Neuronal stem cell (in vitro differentiated cells): ENCODE measurements at regions not wholly inside any gene's neighbourhood (a gene's known extent, or its start where the extent isn't known, plus 50 kb on each side); places are given as distances from the start of the nearest gene placed in this dataset.

Source experiments
- DNase-seq: peaks from one replicate; pipeline ENCODE4 v3.0.0-alpha.2; 2013; ENCODE audit warnings: low spot score
- H2AFZ ChIP-seq: one replicate; pipeline ENCODE4 v1.6.1; 2013; ENCODE audit warnings: mild to moderate bottlenecking, low read length, inconsistent platforms
- H2AK5ac ChIP-seq: 2 replicates; pipeline ENCODE4 v1.6.1; 2013; ENCODE audit warnings: low read depth, mild to moderate bottlenecking, inconsistent platforms, low read length, moderate library complexity, mixed read lengths
- H2BK120ac ChIP-seq: 2 replicates; pipeline ENCODE4 v1.6.1; 2013; ENCODE audit warnings: low read depth, mild to moderate bottlenecking, inconsistent platforms, low read length, moderate library complexity, mixed read lengths
- H2BK12ac ChIP-seq: one replicate; pipeline ENCODE4 v1.6.1; 2013; ENCODE audit warnings: low read length, inconsistent platforms
- H2BK15ac ChIP-seq: 2 replicates; pipeline ENCODE4 v1.6.1; 2013; ENCODE audit warnings: mild to moderate bottlenecking, low read length, inconsistent platforms, mixed read lengths
- H2BK5ac ChIP-seq: one replicate; pipeline ENCODE4 v1.6.1; 2013; ENCODE audit warnings: inconsistent platforms, mild to moderate bottlenecking, low read length, moderate library complexity
- H3K14ac ChIP-seq: one replicate; pipeline ENCODE4 v1.6.1; 2013; ENCODE audit warnings: low read length, inconsistent platforms
- H3K18ac ChIP-seq: 2 replicates; pipeline ENCODE4 v1.6.1; 2013; ENCODE audit warnings: low read length, inconsistent platforms
- H3K23ac ChIP-seq: 2 replicates; pipeline ENCODE4 v1.6.1; 2013; ENCODE audit warnings: low read depth, mild to moderate bottlenecking, mixed read lengths, low read length, inconsistent platforms; ENCODE audit not compliant: poor library complexity
- H3K27ac ChIP-seq: replicated peaks from 3 replicates; pipeline ENCODE4 v1.5.1; 2013; ENCODE audit warnings: low read length, inconsistent platforms
- H3K27me3 ChIP-seq, 3 experiments: 2 replicates each; pipeline ENCODE4 v1.6.1; 2013; ENCODE audit warnings: low read length in 3 of 3, mild to moderate bottlenecking in 2 of 3, inconsistent platforms in 1 of 3, low read depth in 1 of 3, mixed read lengths in 1 of 3, moderate library complexity in 1 of 3; ENCODE audit not compliant: control insufficient read depth in 3 of 3, insufficient read depth in 3 of 3
- H3K36me3 ChIP-seq, 2 donors: replicated peaks in 1 of 2; 2 replicates each; pipeline ENCODE4 v1.6.1; 2013; ENCODE audit warnings: low read length in 2 of 2; ENCODE audit not compliant: control insufficient read depth in 2 of 2, insufficient read depth in 2 of 2
- H3K4ac ChIP-seq: 2 replicates; pipeline ENCODE4 v1.6.1; 2013; ENCODE audit warnings: inconsistent platforms, mild to moderate bottlenecking, low read length, moderate library complexity
- H3K4me1 ChIP-seq, 2 donors: 1 replicate in 1 of 2; 2 replicates in 1 of 2; pipeline ENCODE4 v1.6.1; 2013; ENCODE audit warnings: low read length in 2 of 2, low read depth in 1 of 2; ENCODE audit not compliant: control insufficient read depth in 2 of 2, insufficient read depth in 1 of 2
- H3K4me2 ChIP-seq: one replicate; pipeline ENCODE4 v1.6.1; 2013; ENCODE audit warnings: mild to moderate bottlenecking, low read length, inconsistent platforms; ENCODE audit not compliant: insufficient read depth, poor library complexity, severe bottlenecking
- H3K4me3 ChIP-seq, 2 donors: 2 replicates each; pipeline ENCODE4 v1.5.1; 2013; ENCODE audit warnings: low read length in 2 of 2, mild to moderate bottlenecking in 2 of 2, inconsistent platforms in 1 of 2, moderate library complexity in 1 of 2
- H3K79me1 ChIP-seq: one replicate; pipeline ENCODE4 v1.6.1; 2013; ENCODE audit warnings: low read depth, mild to moderate bottlenecking, inconsistent platforms, low read length, moderate library complexity
- H3K9ac ChIP-seq: one replicate; pipeline ENCODE4 v1.6.1; 2013; ENCODE audit warnings: mild to moderate bottlenecking, low read depth, low read length, inconsistent platforms; ENCODE audit not compliant: poor library complexity
- H3K9me3 ChIP-seq, 2 donors: replicated peaks in 1 of 2; 2 replicates each; pipeline versions ENCODE3 to v1.6.1; 2013; ENCODE audit warnings: low read length in 2 of 2, mild to moderate bottlenecking in 2 of 2, inconsistent platforms in 1 of 2, low read depth in 1 of 2, mixed read lengths in 1 of 2, moderate library complexity in 1 of 2; ENCODE audit not compliant: control insufficient read depth in 2 of 2, insufficient read depth in 1 of 2
- H4K8ac ChIP-seq: one replicate; pipeline ENCODE4 v1.6.1; 2013; ENCODE audit warnings: low read depth, mild to moderate bottlenecking, inconsistent platforms, low read length, moderate library complexity
- H4K91ac ChIP-seq: one replicate; pipeline ENCODE4 v1.6.1; 2013; ENCODE audit warnings: low read length, low read depth, mild to moderate bottlenecking, inconsistent platforms; ENCODE audit not compliant: poor library complexity
- WGBS, 2 donors: extraction: QIAGEN DNeasy Blood & Tissue Kit; methylation state at CpG; one replicate each; pipeline ENCODE4 v1.1.7; 2013; ENCODE audit warnings: missing lambda C conversion rate in 2 of 2, mixed read lengths in 1 of 2; ENCODE audit not compliant: insufficient read length in 2 of 2, insufficient replicate concordance in 1 of 2; ENCODE audit errors: extremely low coverage in 2 of 2; 5-methylcytosine and 5-hydroxymethylcytosine counted together

DNA sequence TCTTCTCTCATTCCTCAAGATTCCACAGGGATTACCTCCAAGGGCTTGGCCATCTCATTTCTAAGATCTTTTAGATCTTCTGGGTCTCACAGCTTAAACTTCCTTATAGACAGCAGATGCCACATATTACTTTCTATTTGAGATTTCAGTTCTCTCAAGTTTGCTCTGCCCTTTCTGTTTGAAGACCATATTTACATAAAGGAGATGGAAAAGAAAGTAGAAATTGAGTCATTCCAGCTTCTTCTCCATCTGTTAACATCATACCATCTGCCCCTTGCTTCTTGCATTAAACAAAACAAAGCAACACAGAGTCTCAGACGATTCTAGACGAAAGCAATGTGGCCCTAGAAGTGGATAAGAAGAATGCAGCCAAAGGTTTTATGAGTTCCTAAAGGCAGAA is 203.4 kb downstream of the TTLL2 start:
- H3K23ac ChIP-seq: no peak overlapping the region
- no peaks in the 10 kb centered on the region for H3K79me1 ChIP-seq
- peaks cover 0 to 12% of the 10 kb centered on the region in 2 donors for H3K4me1 ChIP-seq
- no peak overlapping the region for H3K4me3 ChIP-seq
- H2BK15ac ChIP-seq: no peak overlapping the region
- no peak overlapping the region for H3K4me2 ChIP-seq
- no peak overlapping the region for H2BK5ac ChIP-seq
- peaks cover 0 to 2% of the 10 kb centered on the region in 2 donors for H3K9me3 ChIP-seq
- peaks cover 0 to 1% of the 10 kb centered on the region in 2 donors for H3K36me3 ChIP-seq
- whole genome bisulfite sequencing, 2 donors: no CpG with 5 or more reads among the region's 2 CpGs
- H4K8ac ChIP-seq: no peak overlapping the region
- H3K27me3 ChIP-seq: no peaks in the 10 kb centered on the region
- no peak overlapping the region for H3K18ac ChIP-seq
- H2BK120ac ChIP-seq: no peak overlapping the region
- no peak overlapping the region for H3K9ac ChIP-seq
- H2AK5ac ChIP-seq: no peak overlapping the region
- H3K27ac ChIP-seq: no peak overlapping the region
- no peak overlapping the region for H2AFZ ChIP-seq
- H4K91ac ChIP-seq: no peak overlapping the region
- H2BK12ac ChIP-seq: no peak overlapping the region
- no peak overlapping the region for H3K14ac ChIP-seq
- no peak for DNase-seq
- no peak overlapping the region for H3K4ac ChIP-seq

DNA sequence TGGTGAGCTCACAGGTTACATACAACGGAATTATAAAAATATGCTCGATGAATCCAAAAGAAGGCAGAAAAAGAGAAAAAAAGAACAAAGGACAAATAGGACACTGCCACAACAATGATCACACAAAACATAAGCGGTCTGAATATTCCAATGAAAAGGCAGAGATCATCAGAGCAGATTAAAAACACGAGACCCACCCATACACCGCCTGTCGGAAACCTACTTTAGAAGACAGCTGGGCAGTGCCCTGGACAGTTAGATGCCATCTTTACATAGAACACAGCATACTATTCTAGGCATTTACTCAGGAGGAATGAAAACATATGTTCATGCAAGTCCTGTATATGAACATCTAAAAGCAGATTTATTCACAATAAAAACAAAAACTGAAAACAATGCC is 204.1 kb downstream of the TTLL2 start:
- Histone ChIP-seq H2BK5ac (no peak overlapping the region), H3K27ac (no peak overlapping the region), H2BK12ac (no peak overlapping the region), H3K9me3 (peaks cover 0 to 2% of the 10 kb centered on the region in 2 donors), H3K4me3 (no peak overlapping the region), H3K36me3 (peaks cover 0 to 1% of the 10 kb centered on the region in 2 donors), H2AK5ac (no peak overlapping the region), H3K18ac (no peak overlapping the region), H2BK120ac (no peak overlapping the region), H3K27me3 (no peaks in the 10 kb centered on the region), H3K14ac (no peak overlapping the region), H3K23ac (no peak overlapping the region), H2AFZ (no peak overlapping the region), H4K91ac (no peak overlapping the region), H3K9ac (no peak overlapping the region), H3K4ac (no peak overlapping the region), H2BK15ac (peak overlapping the region; percentile 32), H3K4me2 (no peak overlapping the region), H3K79me1 (no peaks in the 10 kb centered on the region), H4K8ac (no peak overlapping the region), H3K4me1 (peaks cover 0 to 12% of the 10 kb centered on the region in 2 donors)
- WGBS, 2 donors: no CpG with 5 or more reads among the region's 6 CpGs
- DNase-seq: no peak

DNA sequence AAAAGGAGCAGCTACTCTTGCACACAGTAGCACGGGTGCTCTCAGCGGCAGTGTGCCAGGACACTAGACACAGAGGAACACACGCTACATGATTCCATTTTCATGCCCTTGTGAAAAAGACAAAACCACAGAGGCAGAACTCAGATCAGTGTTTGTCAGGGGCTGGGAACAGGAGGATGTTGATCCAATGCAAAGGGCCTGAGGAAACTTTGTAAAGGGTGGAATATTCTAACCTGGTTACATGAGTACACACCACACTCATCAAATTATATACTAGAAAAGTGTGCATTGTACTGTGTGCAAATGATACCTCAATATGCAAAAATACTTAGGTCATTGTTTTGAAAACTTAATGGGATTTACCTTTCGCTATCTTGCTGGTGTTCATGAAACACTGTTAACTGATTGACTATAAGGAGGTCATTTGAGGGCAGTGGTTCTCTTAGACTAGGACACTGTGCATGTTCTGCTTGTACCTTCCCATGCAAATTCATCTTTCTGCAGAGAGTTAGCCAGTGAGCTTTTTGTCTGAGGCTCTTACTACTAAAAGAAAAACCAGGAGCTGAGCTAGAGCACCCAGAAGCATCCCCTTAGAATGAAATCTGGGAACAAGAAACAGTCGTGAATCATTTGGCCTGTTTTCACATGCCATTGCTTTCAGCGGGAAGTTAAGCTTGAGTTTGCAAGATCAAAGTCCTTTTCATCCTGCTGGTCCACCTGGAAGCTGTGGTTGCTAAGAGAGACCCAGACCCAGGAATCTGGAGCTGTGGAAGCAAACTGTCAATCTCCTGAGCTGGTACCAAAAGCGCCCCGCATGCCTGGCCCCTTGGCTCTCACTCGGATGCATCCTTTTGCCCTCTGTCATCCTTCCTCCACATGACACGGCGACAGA is 204.8 kb downstream of the TTLL2 start:
- H4K91ac ChIP-seq: no peak overlapping the region
- H3K27me3 ChIP-seq: no peaks in the 10 kb centered on the region
- no peak overlapping the region for H4K8ac ChIP-seq
- H3K4me3 ChIP-seq: no peak overlapping the region
- no peak overlapping the region for H3K4ac ChIP-seq
- no peak overlapping the region for H3K4me2 ChIP-seq
- WGBS, 2 donors: no CpG with 5 or more reads among the region's 11 CpGs
- DNase-seq: no peak
- no peak overlapping the region for H2BK5ac ChIP-seq
- no peak overlapping the region for H3K27ac ChIP-seq
- no peak overlapping the region for H2BK12ac ChIP-seq
- peaks cover 0 to 12% of the 10 kb centered on the region in 2 donors for H3K4me1 ChIP-seq
- H3K9me3 ChIP-seq: peaks cover 0 to 2% of the 10 kb centered on the region in 2 donors
- H3K18ac ChIP-seq: no peak overlapping the region
- H3K14ac ChIP-seq: no peak overlapping the region
- H2BK120ac ChIP-seq: no peak overlapping the region
- H2AK5ac ChIP-seq: no peak overlapping the region
- H3K79me1 ChIP-seq: no peaks in the 10 kb centered on the region
- H2AFZ ChIP-seq: no peak overlapping the region
- H3K9ac ChIP-seq: no peak overlapping the region
- H3K36me3 ChIP-seq: peaks cover 0 to 1% of the 10 kb centered on the region in 2 donors
- no peak overlapping the region for H2BK15ac ChIP-seq
- H3K23ac ChIP-seq: no peak overlapping the region

DNA sequence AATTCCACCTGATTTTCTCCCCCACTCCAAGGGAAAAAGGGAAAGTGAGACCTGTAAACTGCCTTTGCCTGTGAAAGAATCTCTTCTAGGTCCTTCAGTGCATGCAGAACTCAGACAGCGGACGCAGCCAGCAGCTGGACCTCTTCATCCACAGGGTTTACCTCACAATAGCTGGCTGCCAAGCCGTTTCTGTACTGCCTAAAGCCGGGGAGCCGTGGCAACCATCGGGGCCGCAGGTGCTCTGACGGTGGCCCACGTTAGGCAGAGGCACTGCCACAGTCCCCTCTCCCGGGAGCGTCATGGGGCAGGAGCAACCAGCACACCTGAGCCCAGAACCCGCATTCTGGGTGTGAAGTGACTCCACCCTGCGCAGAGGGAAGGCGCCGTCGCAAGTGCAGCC is 206.1 kb downstream of the TTLL2 start:
- no peak overlapping the region for H3K27ac ChIP-seq
- H4K8ac ChIP-seq: no peak overlapping the region
- peaks cover 0 to 12% of the 10 kb centered on the region in 2 donors for H3K4me1 ChIP-seq
- no peak overlapping the region for H4K91ac ChIP-seq
- H3K4ac ChIP-seq: no peak overlapping the region
- peaks cover 0 to 2% of the 10 kb centered on the region in 2 donors for H3K9me3 ChIP-seq
- H3K4me3 ChIP-seq: no peak overlapping the region
- H2BK5ac ChIP-seq: peak overlapping the region; percentile 57
- H2AFZ ChIP-seq: no peak overlapping the region
- peak overlapping the region; percentile 49 for H3K18ac ChIP-seq
- no peak overlapping the region for H3K23ac ChIP-seq
- no peak overlapping the region for H2BK12ac ChIP-seq
- no peaks in the 10 kb centered on the region for H3K79me1 ChIP-seq
- no peak overlapping the region for H3K9ac ChIP-seq
- no peak overlapping the region for H3K4me2 ChIP-seq
- peak overlapping the region; percentile 29 for H2BK15ac ChIP-seq
- peaks cover 0 to 1% of the 10 kb centered on the region in 2 donors for H3K36me3 ChIP-seq
- H3K14ac ChIP-seq: no peak overlapping the region
- H3K27me3 ChIP-seq: no peaks in the 10 kb centered on the region
- no peak overlapping the region for H2BK120ac ChIP-seq
- DNase-seq: no peak
- no peak overlapping the region for H2AK5ac ChIP-seq
- WGBS, 2 donors: no CpG with 5 or more reads among the region's 16 CpGs
